GM19397 (cell line): ENCODE measurements at regions not wholly inside any gene's neighbourhood (a gene's known extent, or its start where the extent isn't known, plus 50 kb on each side); places are given as distances from the start of the nearest gene placed in this dataset.
A peak's percentile ranks its signal among the peaks of the same experiment; 100 is the strongest.
"Not testable (repeated sequence)": the region's sequence is repeated elsewhere in the genome, so short reads cannot be mapped to it uniquely, and the experiment has no call there.

Source experiments
- ATAC-seq: cut with Tn5 transposase; IDR thresholded peaks from one replicate; pipeline ENCODE4 v1.9.1; 2021; ENCODE audit warnings: mild to moderate bottlenecking, moderate library complexity; ENCODE audit not compliant: unreplicated experiment

- no peak for ATAC-seq
These were observed 132.6 kb downstream of the CUL2 start for GRCh38 chr10:34957531-34957930.

GRCh38 chr10:34956756-34957155, 133.4 kb downstream of the CUL2 start:
- ATAC-seq, result no peak

DNA sequence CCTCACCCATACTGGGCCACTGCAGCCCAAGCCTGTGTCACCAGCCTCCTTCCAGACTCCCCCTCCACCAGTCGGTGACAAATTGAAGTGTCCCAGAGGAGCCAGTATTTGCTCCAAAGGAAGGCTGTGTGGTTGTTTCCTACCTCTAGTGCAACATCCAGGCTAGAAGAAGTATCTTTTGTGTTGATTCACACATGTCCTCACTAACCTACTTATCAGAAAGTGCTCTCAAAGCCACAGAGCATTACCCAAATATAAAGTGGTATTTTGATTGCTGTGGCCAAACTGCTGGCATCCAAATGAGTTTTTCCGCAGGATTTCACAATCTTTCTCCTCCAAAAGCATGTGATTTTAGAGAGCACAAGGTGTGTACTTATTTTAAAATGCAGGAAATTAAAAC, 134.8 kb downstream of the CUL2 start:
- no peak for ATAC-seq

DNA sequence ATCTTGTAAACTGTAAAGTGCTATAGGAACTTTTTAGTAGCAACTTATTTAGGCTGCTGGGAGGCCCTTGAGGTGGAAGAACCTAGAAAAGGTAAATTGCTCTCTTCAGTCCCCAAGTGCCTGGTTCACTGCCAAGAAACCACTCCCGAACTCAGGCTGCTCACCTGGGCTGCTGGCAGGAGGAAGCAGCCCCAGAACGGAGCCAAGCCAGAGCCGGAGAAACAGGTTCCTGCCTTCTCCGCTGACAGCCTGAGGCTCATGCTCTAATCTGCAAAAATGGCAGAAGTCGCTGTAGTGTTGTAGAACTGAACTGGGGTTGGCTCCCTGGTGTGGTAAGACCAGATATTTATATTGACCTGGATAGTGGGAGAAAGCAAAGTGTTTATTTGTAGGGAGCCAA, 136.0 kb downstream of the CUL2 start:
- ATAC-seq, result no peak

GRCh38 chr10:34951263-34951887, 136.3 kb upstream of the PARD3 start:
- not testable (repeated sequence) for ATAC-seq

GRCh38 chr10:34945951-34946522, 130.9 kb upstream of the PARD3 start:
- ATAC-seq, result not testable (repeated sequence)

- peak; percentile 62 for ATAC-seq
These were observed 126.6 kb upstream of the PARD3 start for GRCh38 chr10:34941471-34942357.

DNA sequence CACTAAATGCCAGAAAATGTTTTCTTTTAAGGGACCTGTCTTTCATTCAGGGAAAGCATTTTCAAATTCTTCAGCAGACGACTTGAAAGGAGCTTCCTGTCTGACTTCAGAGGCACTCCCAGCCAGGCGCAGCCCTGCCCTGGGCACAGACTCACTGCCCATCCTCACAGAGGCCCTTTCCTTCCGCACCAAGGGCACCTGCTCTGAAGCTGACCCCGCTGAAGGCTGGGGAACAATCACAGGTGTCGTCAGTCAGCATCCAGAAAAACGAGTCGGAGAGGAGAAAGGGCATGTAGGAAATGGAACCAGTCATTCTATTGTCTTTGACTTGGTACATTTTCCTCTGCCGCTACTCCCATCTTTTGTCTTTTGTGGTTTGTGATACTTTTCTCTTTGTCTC, 125.3 kb upstream of the PARD3 start:
- no peak for ATAC-seq

GRCh38 chr10:34938399-34938670, 123.2 kb upstream of the PARD3 start:
- ATAC-seq, result no peak

DNA sequence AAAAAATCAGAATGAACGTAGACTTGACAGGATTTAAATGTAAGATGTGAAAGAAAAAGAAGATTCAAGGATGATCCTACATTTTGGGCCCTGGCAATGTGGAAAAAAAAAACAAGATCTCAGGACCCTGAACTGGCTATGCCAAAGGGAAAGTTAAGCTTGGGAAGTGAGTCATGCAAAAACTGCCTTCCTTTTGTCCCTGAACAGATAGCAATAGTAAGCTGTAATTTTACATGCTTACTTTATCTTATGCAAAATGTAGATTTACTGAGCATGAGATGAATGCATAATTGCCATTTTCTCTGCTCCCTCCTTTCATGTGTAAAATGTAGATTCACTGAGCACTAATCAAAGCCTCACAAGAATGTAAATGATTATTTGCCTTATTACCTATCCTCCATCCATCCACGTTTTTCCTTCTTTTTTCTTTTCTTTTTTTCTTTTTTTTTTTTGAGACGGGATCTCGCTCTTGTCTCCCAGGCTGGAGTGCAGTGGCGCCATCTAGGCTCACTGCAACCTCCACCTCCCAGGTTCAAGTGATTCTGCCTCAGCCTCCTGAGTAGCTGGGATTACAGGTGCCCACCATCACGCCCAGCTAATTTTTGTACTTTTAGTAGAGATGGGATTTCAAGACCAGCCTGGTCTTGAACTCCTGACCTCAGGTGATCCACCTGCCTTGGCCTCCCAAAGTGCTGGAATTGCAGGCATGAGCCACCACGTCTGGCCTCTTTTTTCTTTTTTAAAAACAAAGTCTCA, 122.7 kb upstream of the PARD3 start:
- ATAC-seq, result not testable (repeated sequence)

DNA sequence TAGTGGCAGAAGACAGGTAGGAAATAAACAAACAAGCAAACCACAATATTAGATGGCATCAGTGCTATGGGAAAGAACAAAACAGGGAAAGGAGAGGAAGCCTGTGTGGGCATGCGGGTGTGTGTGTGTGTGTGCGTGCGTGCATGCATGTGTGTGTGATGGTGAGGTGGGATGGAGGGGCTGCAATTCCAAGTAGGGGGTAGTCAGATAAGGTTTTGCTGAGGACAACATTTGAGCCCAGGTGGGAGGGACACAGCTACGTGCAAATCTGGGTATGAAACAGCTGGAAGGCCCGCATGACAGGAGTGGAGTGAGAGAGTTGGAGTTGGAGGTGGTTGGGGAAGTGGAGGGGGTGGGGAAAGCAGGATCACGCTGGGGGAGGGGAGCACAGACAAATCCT, 121.0 kb upstream of the PARD3 start:
- ATAC-seq, result no peak

DNA sequence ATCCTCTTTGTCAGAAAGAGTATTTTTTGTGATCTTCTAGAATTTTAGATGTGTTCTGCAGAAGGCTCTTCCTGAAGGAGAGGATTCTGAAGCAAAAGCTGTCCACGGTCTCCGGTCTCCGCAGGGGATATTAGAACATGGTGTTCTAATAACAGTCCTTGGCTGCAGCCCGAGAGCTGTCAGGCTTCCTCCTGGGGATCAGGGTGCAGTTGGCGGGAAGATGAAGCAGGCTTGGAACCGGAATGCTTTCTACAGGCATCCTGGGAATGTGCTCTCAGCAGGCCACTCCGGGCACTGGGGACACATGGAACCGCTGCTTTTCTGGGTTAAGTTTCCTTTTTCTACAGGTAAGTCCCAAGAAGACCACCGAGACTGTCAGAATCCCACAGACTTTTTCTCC, 118.6 kb upstream of the PARD3 start:
- no peak for ATAC-seq

DNA sequence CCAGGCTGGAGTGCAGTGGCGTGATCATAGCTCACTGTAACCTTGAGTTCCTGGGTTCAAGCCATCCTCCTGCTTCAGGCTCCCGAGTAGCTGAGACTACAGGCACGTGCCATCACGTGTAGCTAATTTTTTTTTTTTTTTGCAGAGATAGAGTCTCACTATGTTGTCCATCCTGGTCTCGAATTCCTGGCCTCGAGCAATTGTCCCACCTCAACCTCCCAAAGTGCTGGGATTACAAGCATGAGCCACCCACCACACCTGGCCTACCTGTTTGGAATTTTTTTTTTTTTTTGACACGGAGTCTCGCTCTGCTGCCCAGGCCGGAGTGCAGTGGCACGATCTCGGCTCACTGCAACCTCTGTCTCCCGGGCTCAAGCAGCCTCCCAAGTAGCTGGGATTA, 117.1 kb upstream of the PARD3 start:
- ATAC-seq, result no peak

GRCh38 chr10:34931216-34931615, 116.1 kb upstream of the PARD3 start:
- ATAC-seq, result no peak

GRCh38 chr10:34922138-34922537, 107.0 kb upstream of the PARD3 start:
- no peak for ATAC-seq

- no peak for ATAC-seq
These were observed 105.5 kb upstream of the PARD3 start for GRCh38 chr10:34920578-34920977.

- no peak for ATAC-seq
These were observed 103.8 kb upstream of the PARD3 start for GRCh38 chr10:34918776-34919315.

- ATAC-seq, result no peak
These were observed 103.1 kb upstream of the PARD3 start for GRCh38 chr10:34918060-34918775.

- ATAC-seq, result no peak
These were observed 101.2 kb upstream of the PARD3 start for GRCh38 chr10:34916314-34916713.

DNA sequence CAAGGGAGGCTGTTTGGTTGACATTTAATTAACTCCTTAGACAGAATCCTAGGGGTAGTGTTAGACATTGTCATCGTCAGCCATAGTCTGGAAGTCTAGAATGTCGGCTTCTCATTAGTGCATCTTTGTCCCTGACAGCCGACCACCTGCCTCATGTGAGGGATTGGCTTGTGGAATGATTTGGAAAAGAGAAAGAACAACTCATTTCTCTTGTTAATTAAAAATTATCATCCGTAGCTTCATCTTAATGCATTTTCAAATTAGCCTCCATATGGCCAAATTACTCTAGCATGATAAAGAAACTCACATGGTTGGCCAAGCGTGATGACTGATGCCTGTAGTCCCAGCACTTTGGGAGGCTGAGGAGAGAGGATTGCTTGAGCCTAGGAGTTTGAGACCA, 97.7 kb upstream of the PARD3 start:
- ATAC-seq, result no peak
